K562 (cell line): ENCODE measurements at regions not wholly inside any gene's neighbourhood (a gene's known extent, or its start where the extent isn't known, plus 50 kb on each side); places are given as distances from the start of the nearest gene placed in this dataset.

ENCODE experiments used
- ATAC-seq: fragments of 200-7000 bp; cut with Tn5 transposase; 3 replicates; pipeline ENCODE4 v1.9.1; 2020; ENCODE audit warnings: moderate library complexity
- BruUV-seq: library from RNA; stranded (reverse); fragments of 400-500 nt; replicated peaks from 2 replicates; lab custom pipeline; 2021; lab: Mats Ljungman, UMichigan
- CTCF ChIA-PET: fragments of 300-600 bp; formaldehyde crosslinking; extraction: SDS; loops from one replicate; lab custom pipeline; 2021; ENCODE audit warnings: low intra/inter-chr PET ratio; lab: Yijun Ruan, JAX
- POLR2A ChIA-PET: fragments of 300-600, 350-650 bp; sonication (Branson Sonifier 250); formaldehyde crosslinking; extraction: SDS; loops from one replicate; lab custom pipeline; 2021; ENCODE audit warnings: antibody characterized with exemption, inconsistent platforms; lab: Yijun Ruan, JAX
- DNase-seq, 4 experiments: peaks; one replicate each; pipeline versions ENCODE4 v3.0.0 to v3.0.0-alpha.2; 2011 to 2018; ENCODE audit warnings: low spot score in 3 of 4, mixed read lengths in 3 of 4; ENCODE audit errors: extremely low read depth in 1 of 4
- FAIRE-seq: peaks from 2 replicates; lab custom pipeline; 2011; peaks lifted over from hg19 to GRCh38; lab: Jason Lieb, UNC
- H2AFZ ChIP-seq: 2 replicates; pipeline ENCODE4 v1.6.0; 2011; ENCODE audit warnings: low read depth, low read length, control low read depth, inconsistent platforms
- H3K27ac ChIP-seq: fragments of 200-600 bp; 3 replicates; pipeline ENCODE4 v1.8.0; 2011; ENCODE audit warnings: low read depth, mild to moderate bottlenecking, control low read depth, inconsistent platforms, low read length, moderate library complexity, mixed read lengths; ENCODE audit errors: extremely low read depth
- H3K27me3 ChIP-seq, 2 experiments: fragments of 300-600 bp in 1 of 2; 2 replicates in 1 of 2; 3 replicates in 1 of 2; pipeline versions ENCODE4 v1.6.0 to v1.8.0; 2011; ENCODE audit warnings: inconsistent platforms in 2 of 2, low read length in 2 of 2, mild to moderate bottlenecking in 1 of 2, mixed read lengths in 1 of 2, moderate library complexity in 1 of 2; ENCODE audit not compliant: control insufficient read depth in 2 of 2, insufficient read depth in 2 of 2
- H3K36me3 ChIP-seq: fragments of 300-600 bp; 3 replicates; pipeline ENCODE4 v1.8.0; 2011; ENCODE audit warnings: mild to moderate bottlenecking, low read length, inconsistent platforms; ENCODE audit not compliant: control insufficient read depth, insufficient read depth
- H3K4me1 ChIP-seq, 2 experiments: fragments of 200-600 bp in 1 of 2; replicated peaks in 1 of 2; 2 replicates in 1 of 2; 3 replicates in 1 of 2; pipeline versions ENCODE4 v1.5.1 to v1.8.0; 2011; ENCODE audit warnings: inconsistent platforms in 2 of 2, low read length in 2 of 2, mild to moderate bottlenecking in 1 of 2, mixed read lengths in 1 of 2, moderate library complexity in 1 of 2; ENCODE audit not compliant: control insufficient read depth in 2 of 2, insufficient read depth in 2 of 2
- H3K4me2 ChIP-seq: 2 replicates; pipeline ENCODE4 v1.6.1; 2011; ENCODE audit warnings: low read length, control low read depth, inconsistent platforms, mixed read lengths; ENCODE audit not compliant: insufficient read depth
- H3K4me3 ChIP-seq: fragments of 200-600 bp; sonication (generic), shearing (Covaris generic); 2 replicates; pipeline ENCODE4 v1.5.1; 2016; ENCODE audit warnings: control low read depth, inconsistent platforms
- H3K79me2 ChIP-seq: fragments of 200-600 bp; 3 replicates; pipeline ENCODE4 v1.8.0; 2011; ENCODE audit warnings: low read length, inconsistent platforms; ENCODE audit not compliant: control insufficient read depth, insufficient read depth
- H3K9ac ChIP-seq, 2 experiments: 2 replicates each; pipeline versions ENCODE4 v1.6.0 to v1.6.1; 2011; ENCODE audit warnings: low read depth in 2 of 2, low read length in 2 of 2, control low read depth in 1 of 2, inconsistent platforms in 1 of 2, mild to moderate bottlenecking in 1 of 2, mixed read lengths in 1 of 2; ENCODE audit not compliant: insufficient read depth in 1 of 2
- H3K9me1 ChIP-seq: one replicate; pipeline ENCODE4 v1.6.0; 2011; ENCODE audit warnings: inconsistent platforms, mild to moderate bottlenecking, low read length, moderate library complexity; ENCODE audit not compliant: control insufficient read depth, insufficient read depth
- H3K9me3 ChIP-seq: replicated peaks from 2 replicates; pipeline ENCODE4 v1.5.1; 2011; ENCODE audit warnings: low read depth, low read length, inconsistent platforms; ENCODE audit not compliant: control insufficient read depth, insufficient read depth
- H4K20me1 ChIP-seq: replicated peaks from 2 replicates; pipeline ENCODE4 v1.6.1; 2011; ENCODE audit warnings: low read length, inconsistent platforms, mixed read lengths; ENCODE audit not compliant: control insufficient read depth, insufficient read depth
- FOS ChIP-seq: IDR thresholded peaks from 3 replicates; pipeline ENCODE4 v1.6.1; 2011; ENCODE audit not compliant: insufficient read length; ENCODE audit errors: extremely low read depth
- FOSL1 ChIP-seq: fragments of 200-800 bp; sonication (Bioruptor generic); conservative IDR thresholded peaks from 2 replicates; pipeline ENCODE4 v1.6.1; 2016; ENCODE audit warnings: missing genetic modification characterization, missing compliant biosample characterization
- MECOM ChIP-seq: fragments of 250-450 bp; sonication (Bioruptor Pico); IDR thresholded peaks from 2 replicates; pipeline ENCODE4 v1.8.0; 2022; ENCODE audit warnings: inconsistent platforms
- NCOR1 ChIP-seq: fragments of 450-650 bp; IDR thresholded peaks from 2 replicates; pipeline ENCODE4 v1.6.1; 2016; ENCODE audit warnings: mild to moderate bottlenecking, moderate library complexity
- NRF1 ChIP-seq, 2 experiments: fragments of 450-650 bp; IDR thresholded peaks in 1 of 2; conservative IDR thresholded peaks in 1 of 2; 2 replicates each; pipeline ENCODE4 v1.6.1; 2014; ENCODE audit warnings: mild to moderate bottlenecking in 2 of 2
- PRMT5 ChIP-seq: sonication (generic); formaldehyde crosslinking; IDR thresholded peaks from 2 replicates; pipeline ENCODE4 v1.5.0; 2020; ENCODE audit warnings: missing genetic modification reagents
- SRSF7 ChIP-seq: fragments of 200-400 bp; formaldehyde crosslinking; optimal IDR thresholded peaks from 2 replicates; pipeline ENCODE3; 2017; ENCODE audit warnings: mild to moderate bottlenecking, low read depth, low read length
- ZFP30 ChIP-seq: fragments of 250-450 bp; sonication (Bioruptor Pico); IDR thresholded peaks from 2 replicates; pipeline ENCODE4 v1.8.0; 2022; ENCODE audit warnings: moderate library complexity, mild to moderate bottlenecking, inconsistent platforms, borderline replicate concordance
- ZNF143 ChIP-seq: sonication (generic); formaldehyde crosslinking; IDR thresholded peaks from 2 replicates; pipeline ENCODE4 v1.9.0; 2022; ENCODE audit warnings: mild to moderate bottlenecking, missing genetic modification reagents
- ZNF165 ChIP-seq: fragments of 250-450 bp; sonication (Bioruptor Pico); IDR thresholded peaks from 2 replicates; pipeline ENCODE4 v1.4.0; 2020; ENCODE audit warnings: borderline replicate concordance
- ZNF384 ChIP-seq: IDR thresholded peaks from 2 replicates; pipeline ENCODE4 v1.6.1; 2012; ENCODE audit warnings: low read depth, low read length, improper control_type of control experiment
- ZNF696 ChIP-seq: fragments of 250-450 bp; sonication (Bioruptor Pico); conservative IDR thresholded peaks from 2 replicates; pipeline ENCODE4 v1.4.0; 2020; ENCODE audit warnings: mild to moderate bottlenecking, moderate library complexity
- WGBS: fragments of 100-300 bp; shearing (Covaris generic); methylation state at CpG from one replicate; pipeline ENCODE4 v1.1.6; 2016; ENCODE audit warnings: low coverage, mixed read lengths; ENCODE audit not compliant: insufficient coverage; ENCODE audit errors: missing lambda C conversion rate; 5-methylcytosine and 5-hydroxymethylcytosine counted together
- in situ Hi-C: fragments of 300-500 bp; cut with MboI; formaldehyde crosslinking; loops from 4 replicates; pipeline ENCODE4 v1.15.0; 2018; ENCODE audit warnings: inconsistent platforms, mixed read lengths
- intact Hi-C: fragments of 100-400 bp; cut with micrococcal nuclease; formaldehyde crosslinking; loops from 2 replicates; pipeline ENCODE4 v1.14.2; 2022
- TF ChIP-seq, protein P1 (sequence below): IDR thresholded peaks from 2 replicates; pipeline ENCODE4 v1.6.1; 2011; ENCODE audit warnings: borderline replicate concordance, low read depth, mild to moderate bottlenecking, moderate library complexity, low read length; ENCODE audit not compliant: insufficient read depth, poor library complexity, severe bottlenecking
- TF ChIP-seq, protein P2 (sequence below): fragments of 250-450 bp; sonication (Bioruptor Pico); IDR thresholded peaks from 2 replicates; pipeline ENCODE4 v1.6.1; 2021; ENCODE audit warnings: mild to moderate bottlenecking
- TF ChIP-seq, protein P3 (sequence below): sonication (generic); formaldehyde crosslinking; IDR thresholded peaks from 2 replicates; pipeline ENCODE4 v1.8.0; 2022; ENCODE audit warnings: mild to moderate bottlenecking, missing genetic modification reagents
- TF ChIP-seq, protein P4 (sequence below): fragments of 450-650 bp; IDR thresholded peaks from 2 replicates; pipeline ENCODE4 v1.6.1; 2016; ENCODE audit warnings: antibody characterized with exemption
- TF ChIP-seq, protein P5 (sequence below): fragments of 250-450 bp; sonication (Bioruptor Pico); IDR thresholded peaks from 2 replicates; pipeline ENCODE4 v1.8.0; 2021; ENCODE audit warnings: moderate library complexity, mild to moderate bottlenecking, inconsistent platforms
- TF ChIP-seq, protein P6 (sequence below): fragments of 450-650 bp; conservative IDR thresholded peaks from 2 replicates; pipeline ENCODE4 v1.6.1; 2016; ENCODE audit warnings: missing genetic modification characterization, low read depth, mild to moderate bottlenecking, missing compliant biosample characterization, moderate library complexity

DNA sequence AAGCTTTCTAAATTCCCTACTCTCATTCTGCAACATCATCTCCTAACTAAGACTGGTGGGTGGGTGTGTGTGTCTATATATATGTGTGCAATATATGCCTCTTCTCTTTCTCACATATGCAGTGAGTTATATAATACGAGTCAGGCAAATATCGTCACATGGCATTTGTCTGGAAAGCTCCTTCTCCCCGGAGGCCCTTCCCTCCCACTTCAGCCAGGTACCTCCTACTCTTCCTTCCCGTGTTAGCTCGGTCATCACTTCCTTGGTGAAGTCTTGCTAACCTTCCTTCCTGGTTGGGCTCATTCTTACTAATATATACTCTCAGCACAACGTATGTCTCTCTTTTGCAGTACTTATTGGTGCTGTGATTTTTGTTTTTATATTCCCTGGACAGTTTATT lies 66.4 kb upstream of the NCK2 start:
- ATAC-seq, result no peak
- no TSS peak for BruUV-seq
- POLR2A ChIA-PET, result interaction anchor here (1.3 kb wide), 1 partner anchor 9 kb away, joined by 6 read pairs; no protein-coding TSS in a partner anchor

More for the DNA sequence above, 66.4 kb upstream of the NCK2 start:
- in situ Hi-C loops (no loop called here), intact Hi-C loops (loop anchor here (5.0 kb wide), 1 partner anchor 76 kb away; no protein-coding TSS in a partner anchor)
- Histone ChIP-seq H3K27ac (no peak overlapping the region), H3K9ac (no peak overlapping the region), H3K36me3 (no peaks in the 10 kb centered on the region), H3K27me3 (no peaks in the 10 kb centered on the region; a peak in 2 of 5 replicates), H3K4me2 (no peak overlapping the region), H3K4me1 (peaks cover 0 to 5% of the 10 kb centered on the region in 2 experiments; a peak in 2 of 5 replicates), H3K9me1 (no peaks in the 10 kb centered on the region)
- CTCF ChIA-PET, result no interaction called here
- 6% methylated on average over 6 of the region's 6 CpGs for WGBS
- no peak for DNase-seq
- TF ChIP-seq, protein P1, sequence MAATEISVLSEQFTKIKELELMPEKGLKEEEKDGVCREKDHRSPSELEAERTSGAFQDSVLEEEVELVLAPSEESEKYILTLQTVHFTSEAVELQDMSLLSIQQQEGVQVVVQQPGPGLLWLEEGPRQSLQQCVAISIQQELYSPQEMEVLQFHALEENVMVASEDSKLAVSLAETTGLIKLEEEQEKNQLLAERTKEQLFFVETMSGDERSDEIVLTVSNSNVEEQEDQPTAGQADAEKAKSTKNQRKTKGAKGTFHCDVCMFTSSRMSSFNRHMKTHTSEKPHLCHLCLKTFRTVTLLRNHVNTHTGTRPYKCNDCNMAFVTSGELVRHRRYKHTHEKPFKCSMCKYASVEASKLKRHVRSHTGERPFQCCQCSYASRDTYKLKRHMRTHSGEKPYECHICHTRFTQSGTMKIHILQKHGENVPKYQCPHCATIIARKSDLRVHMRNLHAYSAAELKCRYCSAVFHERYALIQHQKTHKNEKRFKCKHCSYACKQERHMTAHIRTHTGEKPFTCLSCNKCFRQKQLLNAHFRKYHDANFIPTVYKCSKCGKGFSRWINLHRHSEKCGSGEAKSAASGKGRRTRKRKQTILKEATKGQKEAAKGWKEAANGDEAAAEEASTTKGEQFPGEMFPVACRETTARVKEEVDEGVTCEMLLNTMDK, result no peak
- TF ChIP-seq ZNF143 (CRISPR knock-in tag) (no peak), SRSF7 (no peak), ZNF165 (no peak), MECOM (CRISPR knock-in tag) (no peak), PRMT5 (CRISPR knock-in tag) (no peak), ZFP30 (no peak), ZNF696 (CRISPR knock-in tag) (no peak), FOSL1 (no peak), NCOR1 (no peak), ZNF384 (no peak), NRF1 (conservative IDR thresholded peaks at IDR 0.05 in 1 of 2, IDR thresholded peaks at IDR 0.05 in 1 of 2) (no peak), FOS (no peak)
- TF ChIP-seq, protein P2, sequence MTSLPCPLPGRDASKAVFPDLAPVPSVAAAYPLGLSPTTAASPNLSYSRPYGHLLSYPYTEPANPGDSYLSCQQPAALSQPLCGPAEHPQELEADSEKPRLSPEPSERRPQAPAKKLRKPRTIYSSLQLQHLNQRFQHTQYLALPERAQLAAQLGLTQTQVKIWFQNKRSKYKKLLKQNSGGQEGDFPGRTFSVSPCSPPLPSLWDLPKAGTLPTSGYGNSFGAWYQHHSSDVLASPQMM (CRISPR knock-in tag), result no peak
- TF ChIP-seq, protein P3, sequence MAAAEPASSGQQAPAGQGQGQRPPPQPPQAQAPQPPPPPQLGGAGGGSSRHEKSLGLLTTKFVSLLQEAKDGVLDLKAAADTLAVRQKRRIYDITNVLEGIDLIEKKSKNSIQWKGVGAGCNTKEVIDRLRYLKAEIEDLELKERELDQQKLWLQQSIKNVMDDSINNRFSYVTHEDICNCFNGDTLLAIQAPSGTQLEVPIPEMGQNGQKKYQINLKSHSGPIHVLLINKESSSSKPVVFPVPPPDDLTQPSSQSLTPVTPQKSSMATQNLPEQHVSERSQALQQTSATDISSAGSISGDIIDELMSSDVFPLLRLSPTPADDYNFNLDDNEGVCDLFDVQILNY (CRISPR knock-in tag), result no peak
- TF ChIP-seq, protein P4, sequence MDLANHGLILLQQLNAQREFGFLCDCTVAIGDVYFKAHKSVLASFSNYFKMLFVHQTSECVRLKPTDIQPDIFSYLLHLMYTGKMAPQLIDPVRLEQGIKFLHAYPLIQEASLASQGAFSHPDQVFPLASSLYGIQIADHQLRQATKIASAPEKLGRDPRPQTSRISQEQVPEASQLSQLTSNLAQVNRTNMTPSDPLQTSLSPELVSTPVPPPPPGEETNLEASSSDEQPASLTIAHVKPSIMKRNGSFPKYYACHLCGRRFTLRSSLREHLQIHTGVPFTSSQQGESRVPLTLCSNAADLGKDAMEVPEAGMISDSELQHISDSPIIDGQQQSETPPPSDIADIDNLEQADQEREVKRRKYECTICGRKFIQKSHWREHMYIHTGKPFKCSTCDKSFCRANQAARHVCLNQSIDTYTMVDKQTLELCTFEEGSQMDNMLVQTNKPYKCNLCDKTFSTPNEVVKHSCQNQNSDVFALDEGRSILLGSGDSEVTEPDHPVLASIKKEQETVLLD, result no peak
- TF ChIP-seq, protein P5, sequence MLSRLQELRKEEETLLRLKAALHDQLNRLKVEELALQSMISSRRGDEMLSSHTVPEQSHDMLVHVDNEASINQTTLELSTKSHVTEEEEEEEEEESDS (CRISPR knock-in tag), result no peak
- TF ChIP-seq, protein P6, sequence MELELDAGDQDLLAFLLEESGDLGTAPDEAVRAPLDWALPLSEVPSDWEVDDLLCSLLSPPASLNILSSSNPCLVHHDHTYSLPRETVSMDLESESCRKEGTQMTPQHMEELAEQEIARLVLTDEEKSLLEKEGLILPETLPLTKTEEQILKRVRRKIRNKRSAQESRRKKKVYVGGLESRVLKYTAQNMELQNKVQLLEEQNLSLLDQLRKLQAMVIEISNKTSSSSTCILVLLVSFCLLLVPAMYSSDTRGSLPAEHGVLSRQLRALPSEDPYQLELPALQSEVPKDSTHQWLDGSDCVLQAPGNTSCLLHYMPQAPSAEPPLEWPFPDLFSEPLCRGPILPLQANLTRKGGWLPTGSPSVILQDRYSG (tag), result no peak
- TF ChIP-seq, all 486 proteins: peak for 0
- H2AFZ ChIP-seq, result no peak overlapping the region
- no peaks in the 10 kb centered on the region for H4K20me1 ChIP-seq
- no peak overlapping the region for H3K4me3 ChIP-seq
- no peaks in the 10 kb centered on the region for H3K79me2 ChIP-seq
- H3K9me3 ChIP-seq, result no peaks in the 10 kb centered on the region
- no peak for FAIRE-seq
